Choroid plexus epithelial cell (primary cell): ENCODE measurements at regions not wholly inside any gene's neighbourhood (a gene's known extent, or its start where the extent isn't known, plus 50 kb on each side); places are given as distances from the start of the nearest gene placed in this dataset.
"Not testable (repeated sequence)": the region's sequence is repeated elsewhere in the genome, so short reads cannot be mapped to it uniquely, and the experiment has no call there.

ENCODE experiments used
- DNase-seq: peaks from one replicate; pipeline ENCODE4 v3.0.0-alpha.2; 2010; ENCODE audit warnings: low read depth
- H3K4me3 ChIP-seq: 2 replicates; pipeline ENCODE4 v1.5.1; 2011; ENCODE audit warnings: low read depth, mild to moderate bottlenecking, control low read depth, low read length, moderate library complexity
- CTCF ChIP-seq: conservative IDR thresholded peaks from 2 replicates; pipeline ENCODE4 v1.5.1; 2011; ENCODE audit warnings: low read depth, mild to moderate bottlenecking, control low read depth, inconsistent platforms, low read length, moderate library complexity

- DNase-seq: no peak
Measured at GRCh38 chr6:103504501-103505154, 1355.1 kb downstream of the HACE1 start.

GRCh38 chr6:103496588-103496987 is 1363.1 kb downstream of the HACE1 start:
- DNase-seq, H3K4me3 ChIP-seq: not testable (repeated sequence)

More at GRCh38 chr6:103504501-103505154, 1355.1 kb downstream of the HACE1 start:
- no peak overlapping the region for H3K4me3 ChIP-seq
- TF ChIP-seq CTCF: no peak

GRCh38 chr6:103456652-103457051 is 1403.1 kb downstream of the HACE1 start:
- DNase-seq: no peak
- no peak for TF ChIP-seq CTCF
- H3K4me3 ChIP-seq: no peak overlapping the region

GRCh38 chr6:103455275-103455674 is 1404.4 kb downstream of the HACE1 start:
- H3K4me3 ChIP-seq: no peak overlapping the region
- DNase-seq: no peak
- TF ChIP-seq CTCF: no peak

- no peak for DNase-seq
- TF ChIP-seq CTCF: no peak
- no peak overlapping the region for H3K4me3 ChIP-seq
Measured at GRCh38 chr6:103409475-103409874, 1450.2 kb downstream of the HACE1 start.

- DNase-seq: no peak
- H3K4me3 ChIP-seq: no peak overlapping the region
- TF ChIP-seq CTCF: no peak
Measured at GRCh38 chr6:103405321-103405720, 1454.4 kb downstream of the HACE1 start.

GRCh38 chr6:103404799-103405198 is 1454.9 kb downstream of the HACE1 start:
- no peak overlapping the region for H3K4me3 ChIP-seq
- TF ChIP-seq CTCF: no peak

More at GRCh38 chr6:103404799-103405198, 1454.9 kb downstream of the HACE1 start:
- DNase-seq: no peak
